Mucosa of descending colon (tissue), 3 donors: ENCODE measurements at regions not wholly inside any gene's neighbourhood (a gene's known extent, or its start where the extent isn't known, plus 50 kb on each side); places are given as distances from the start of the nearest gene placed in this dataset.
"Not testable (repeated sequence)": the region's sequence is repeated elsewhere in the genome, so short reads cannot be mapped to it uniquely, and the experiment has no call there.

Experiments used
- ATAC-seq: fragments of 200-7000 bp; cut with Tn5 transposase; one replicate; pipeline ENCODE4 v1.9.1; 2020; ENCODE audit warnings: mild to moderate bottlenecking, moderate library complexity
- DNase-seq, 3 donors: peaks; one replicate each; pipeline ENCODE4 v3.0.0-alpha.2; 2020
- H3K36me3 ChIP-seq: fragments of 200-600 bp; one replicate; pipeline ENCODE4 v1.8.0; 2021; ENCODE audit warnings: low read depth, mild to moderate bottlenecking
- H3K4me1 ChIP-seq: fragments of 200-600 bp; one replicate; pipeline ENCODE4 v1.8.0; 2021; ENCODE audit warnings: low read depth, mild to moderate bottlenecking
- H3K4me3 ChIP-seq: fragments of 200-600 bp; one replicate; pipeline ENCODE4 v1.8.0; 2021; ENCODE audit warnings: mild to moderate bottlenecking
- H3K9me3 ChIP-seq: fragments of 200-600 bp; one replicate; pipeline ENCODE4 v1.8.0; 2021; ENCODE audit warnings: mild to moderate bottlenecking
- CTCF ChIP-seq: fragments of 200-600 bp; IDR thresholded peaks from one replicate; pipeline ENCODE4 v1.8.0; 2022; ENCODE audit warnings: antibody characterized with exemption, mild to moderate bottlenecking
- intact Hi-C, 2 donors: fragments of 100-400 bp; cut with DNase I in 1 of 2; cut with micrococcal nuclease in 1 of 2; formaldehyde crosslinking; loops; one replicate each; pipeline versions ENCODE4 v1.11.0 to v1.11.1; 2022; cut with DNase I, micrococcal nuclease
- donor health status: DM: no; HTN: no; CAD: no; lungs with moderate emphysema.
- donor health status: DM: no; HTN: no; CAD: no.
- donor health status: DM: no; HTN: yes; CAD: no.

GRCh38 chr16:17032332-17032731 lies 438.4 kb downstream of the XYLT1 start:
- no peak for DNase-seq
- ATAC-seq: no peak
- H3K4me1 ChIP-seq: no peaks in the 10 kb centered on the region
- no peaks in the 10 kb centered on the region for H3K36me3 ChIP-seq
- intact Hi-C loops: no loop called here
- no peak for TF ChIP-seq CTCF
- peaks cover 9% of the 10 kb centered on the region for H3K9me3 ChIP-seq
- no peak overlapping the region for H3K4me3 ChIP-seq

GRCh38 chr16:17034477-17035252 lies 436.1 kb downstream of the XYLT1 start:
- Histone ChIP-seq H3K9me3 (peaks cover 7% of the 10 kb centered on the region), H3K4me3 (no peak overlapping the region), H3K4me1 (no peaks in the 10 kb centered on the region), H3K36me3 (no peaks in the 10 kb centered on the region)
- ATAC-seq (no peak), DNase-seq (no peak)
- intact Hi-C loops: no loop called here
- no peak for TF ChIP-seq CTCF

- Histone ChIP-seq H3K9me3 (peaks cover 4% of the 10 kb centered on the region), H3K36me3 (no peaks in the 10 kb centered on the region), H3K4me1 (no peaks in the 10 kb centered on the region), H3K4me3 (no peak overlapping the region)
- ATAC-seq: no peak
- no peak for DNase-seq
- intact Hi-C loops: no loop called here
- TF ChIP-seq CTCF: no peak
Measured at GRCh38 chr16:17037499-17037898, 433.3 kb downstream of the XYLT1 start.

GRCh38 chr16:17038415-17038814 lies 432.3 kb downstream of the XYLT1 start:
- intact Hi-C loops: no loop called here
- ATAC-seq: no peak
- no peak for TF ChIP-seq CTCF
- no peak for DNase-seq
- Histone ChIP-seq H3K36me3 (no peaks in the 10 kb centered on the region), H3K4me1 (no peaks in the 10 kb centered on the region), H3K9me3 (peaks cover 4% of the 10 kb centered on the region), H3K4me3 (no peak overlapping the region)

- H3K9me3 ChIP-seq, H3K4me1 ChIP-seq, DNase-seq, H3K4me3 ChIP-seq, ATAC-seq, H3K36me3 ChIP-seq, intact Hi-C loops: not testable (repeated sequence)
Measured at GRCh38 chr16:17049109-17049508, 421.7 kb downstream of the XYLT1 start.

- Histone ChIP-seq H3K4me3 (no peak overlapping the region), H3K9me3 (peaks cover 7% of the 10 kb centered on the region), H3K36me3 (no peaks in the 10 kb centered on the region), H3K4me1 (no peaks in the 10 kb centered on the region)
- intact Hi-C loops: no loop called here
- DNase-seq (no peak), ATAC-seq (no peak)
- TF ChIP-seq CTCF: no peak
Measured at GRCh38 chr16:17050468-17050867, 420.3 kb downstream of the XYLT1 start.
